HuH-7.5 (cell line): ENCODE measurements at regions not wholly inside any gene's neighbourhood (a gene's known extent, or its start where the extent isn't known, plus 50 kb on each side); places are given as distances from the start of the nearest gene placed in this dataset.

Source experiments
- DNase-seq: peaks from one replicate; pipeline ENCODE4 v3.0.0; 2011; ENCODE audit warnings: low spot score

DNA sequence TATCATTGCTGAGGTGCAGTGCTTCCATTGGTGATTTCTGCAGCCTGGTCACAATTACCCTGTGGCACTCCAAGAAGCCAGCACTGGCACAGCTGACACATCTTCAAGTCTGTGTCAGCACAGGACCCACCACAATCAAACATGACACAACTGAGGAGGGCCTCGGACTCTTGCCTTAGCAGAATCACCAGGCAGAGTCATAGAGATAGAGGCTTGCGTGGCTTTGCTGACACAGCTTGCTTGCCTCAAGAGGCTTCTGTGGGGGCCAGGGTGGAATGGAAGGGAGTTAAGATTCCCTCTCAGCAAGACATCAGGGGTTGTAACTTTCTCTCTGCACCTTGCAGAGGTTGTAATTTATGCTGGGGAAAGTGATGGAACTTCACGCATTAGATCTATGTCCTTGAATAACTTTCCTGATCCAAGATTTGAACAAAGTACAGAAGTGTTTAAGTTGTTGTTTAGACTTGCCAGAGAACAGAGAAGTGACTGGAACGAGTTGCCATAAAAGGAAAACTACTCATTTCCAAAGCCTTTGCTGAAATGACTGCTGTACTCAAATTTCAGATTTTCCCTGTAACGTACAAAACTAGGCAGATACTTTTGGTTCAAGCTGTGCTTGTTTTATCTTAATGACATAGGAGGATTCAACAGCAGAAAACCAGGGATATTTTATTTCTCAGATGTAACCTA, 170.7 kb downstream of the DIPK2A start:
- no peak for DNase-seq

- DNase-seq: no peak
Observed at GRCh38 chr3:144148356-144148755, 176.7 kb downstream of the DIPK2A start.

- no peak for DNase-seq
Observed at GRCh38 chr3:144151983-144152382, 180.4 kb downstream of the DIPK2A start.

- DNase-seq: no peak
Observed at GRCh38 chr3:144160627-144161026, 189.0 kb downstream of the DIPK2A start.

- DNase-seq: peak; percentile 26
Observed at GRCh38 chr3:144162042-144162441, 190.4 kb downstream of the DIPK2A start.

DNA sequence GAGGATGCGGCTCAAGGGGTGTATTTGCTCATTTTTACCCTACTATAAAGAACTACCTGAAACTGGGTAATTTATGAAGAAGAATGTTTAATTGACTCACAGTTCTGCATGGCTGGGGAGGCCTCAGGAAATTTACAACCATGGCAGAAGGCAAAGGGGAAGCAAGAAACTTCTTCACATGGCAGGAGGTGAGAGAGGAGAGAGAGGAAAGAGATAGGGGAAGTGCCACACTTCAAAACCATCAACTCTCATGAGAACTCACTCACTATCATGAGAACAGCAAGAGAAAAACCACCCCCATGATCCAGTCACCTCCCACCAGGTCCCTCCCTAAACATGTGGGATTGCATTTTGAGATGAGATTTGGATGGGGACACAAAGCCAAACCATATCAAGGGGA, 192.7 kb downstream of the DIPK2A start:
- no peak for DNase-seq

DNA sequence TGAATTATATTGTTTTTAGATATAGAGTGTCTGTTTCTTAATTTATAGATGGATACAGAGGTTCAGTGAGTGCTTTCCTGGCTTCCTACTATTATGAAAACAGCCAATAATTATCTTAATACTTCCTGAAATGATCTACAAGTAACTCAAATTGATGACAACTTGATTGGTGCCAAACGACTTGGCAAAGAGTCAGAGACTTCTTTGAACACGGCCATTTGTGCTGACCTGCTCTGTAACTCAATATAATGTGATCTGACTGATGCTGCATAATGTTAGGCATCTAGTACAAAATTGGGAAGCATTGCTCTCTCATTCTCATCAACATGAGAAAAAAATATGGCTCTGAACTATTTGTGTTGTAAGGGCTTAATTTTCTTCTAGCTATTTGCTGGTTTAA, 193.9 kb downstream of the DIPK2A start:
- DNase-seq: no peak

GRCh38 chr3:144167634-144168033, 196.0 kb downstream of the DIPK2A start:
- DNase-seq: no peak

GRCh38 chr3:144173491-144173890, 201.9 kb downstream of the DIPK2A start:
- DNase-seq: no peak

GRCh38 chr3:144175644-144176425, 204.2 kb downstream of the DIPK2A start:
- DNase-seq: no peak

DNA sequence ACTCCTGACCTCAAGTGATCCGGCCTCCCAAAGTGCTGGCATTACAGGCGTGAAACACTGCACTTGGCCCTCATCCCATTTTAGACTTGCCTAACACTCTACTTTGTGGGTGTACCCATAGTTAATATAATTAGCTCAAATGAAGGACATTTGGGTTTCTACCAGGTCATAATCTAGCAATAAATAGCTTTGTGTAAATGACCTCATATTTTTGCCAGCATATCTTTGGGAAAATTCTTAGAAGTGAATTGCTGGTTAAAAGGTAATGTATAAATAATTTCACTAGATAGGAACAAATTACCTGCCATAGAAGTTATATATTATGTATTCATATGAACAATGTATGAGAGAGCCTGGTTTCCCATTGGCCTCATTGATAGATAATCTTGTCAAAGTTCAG, 206.0 kb downstream of the DIPK2A start:
- no peak for DNase-seq

- DNase-seq: no peak
Observed at GRCh38 chr3:144178607-144179006, 207.0 kb downstream of the DIPK2A start.

GRCh38 chr3:144181062-144181461, 209.4 kb downstream of the DIPK2A start:
- DNase-seq: no peak

GRCh38 chr3:144182501-144182900, 210.9 kb downstream of the DIPK2A start:
- no peak for DNase-seq

GRCh38 chr3:144185276-144185675, 213.7 kb downstream of the DIPK2A start:
- DNase-seq: no peak

DNA sequence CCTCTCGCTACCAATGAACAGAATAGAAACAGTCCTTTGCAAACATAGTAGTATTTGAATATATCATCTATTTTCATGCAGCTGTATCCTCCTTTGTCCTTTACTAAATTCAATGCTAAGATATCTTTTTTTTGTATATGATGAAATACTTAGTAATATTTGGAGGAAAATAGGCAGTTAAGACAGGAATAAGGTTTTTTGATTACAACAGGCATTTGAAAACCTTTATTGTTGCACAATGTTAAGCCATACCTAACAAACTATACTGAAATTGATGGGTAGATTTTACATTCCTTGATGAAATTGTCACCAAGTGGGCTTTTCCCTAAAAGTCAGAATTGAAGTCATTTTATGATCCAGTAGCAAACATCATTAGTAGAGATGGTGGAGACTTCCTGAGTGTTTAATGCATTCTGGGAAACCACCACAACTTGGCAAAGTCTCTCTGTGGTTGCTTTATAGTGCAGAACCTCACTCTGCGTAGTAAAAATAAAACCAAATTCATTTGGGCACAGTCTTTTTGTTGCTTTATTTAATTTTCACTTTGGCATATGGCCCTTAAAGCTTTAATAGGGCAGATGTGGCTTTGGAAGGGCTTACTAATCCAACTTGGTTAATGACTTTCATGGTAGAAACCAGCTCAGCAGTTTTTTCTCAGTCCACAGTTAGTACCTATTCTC, 216.0 kb downstream of the DIPK2A start:
- no peak for DNase-seq

DNA sequence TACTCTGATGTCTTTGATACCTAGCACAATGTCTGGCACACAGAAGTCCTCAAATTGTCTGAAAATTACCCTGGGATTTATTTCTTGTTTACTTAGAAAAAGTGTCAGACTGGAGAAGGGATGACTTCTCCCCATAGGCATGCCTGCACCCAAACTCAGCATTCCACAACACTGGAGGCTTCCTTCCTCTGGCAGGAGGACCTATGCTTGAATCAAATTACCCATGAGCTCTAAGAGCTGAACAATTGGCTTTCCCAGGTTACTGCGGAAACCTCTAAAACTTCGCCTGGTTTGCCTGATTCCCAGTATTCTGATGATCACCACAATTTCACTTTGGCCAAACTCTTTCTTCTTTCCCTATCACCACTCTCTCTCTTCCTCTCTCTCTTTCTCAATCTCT, 217.4 kb downstream of the DIPK2A start:
- DNase-seq: no peak

- no peak for DNase-seq
Observed at GRCh38 chr3:144197116-144197515, 225.5 kb downstream of the DIPK2A start.

DNA sequence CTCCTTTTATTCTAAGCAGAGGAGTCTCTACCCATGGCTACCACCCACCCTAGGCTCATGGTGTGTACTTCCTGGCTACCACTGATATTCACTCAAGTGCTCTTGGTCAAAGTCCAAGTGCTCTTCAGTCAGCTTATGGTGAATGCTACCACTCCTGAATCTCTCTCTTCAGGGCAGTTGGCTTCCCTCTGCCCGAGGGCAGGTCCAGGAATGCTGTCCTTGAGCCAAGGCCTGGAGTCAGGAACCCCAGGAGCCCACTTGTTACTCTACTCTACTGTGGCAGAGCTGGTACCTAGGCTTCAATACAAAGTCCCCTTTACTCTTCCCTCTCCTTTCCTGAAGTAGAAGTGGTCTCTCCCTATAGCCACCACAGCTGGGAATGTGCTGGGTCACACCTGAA, 226.0 kb downstream of the DIPK2A start:
- DNase-seq: no peak

- DNase-seq: no peak
Observed at GRCh38 chr3:144200004-144200403, 228.4 kb downstream of the DIPK2A start.

DNA sequence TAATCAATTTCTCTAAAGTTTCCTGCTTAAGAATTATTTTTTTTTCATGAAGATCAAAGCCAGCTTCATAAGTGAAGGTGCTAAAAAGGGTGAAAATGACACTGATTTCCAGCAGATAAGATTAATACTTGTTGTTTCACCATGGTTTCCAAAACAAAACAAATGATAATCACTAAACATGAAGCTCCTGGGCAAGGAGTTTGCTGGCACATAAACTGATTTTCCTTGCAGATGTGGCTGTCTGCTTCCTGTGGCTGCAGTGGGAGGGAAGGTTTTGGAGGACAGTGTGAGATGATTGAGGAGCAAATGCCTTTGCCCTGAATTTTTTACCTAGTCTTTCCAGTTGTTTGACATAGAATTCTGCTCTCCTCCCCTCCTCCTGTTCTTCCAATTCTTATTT, 228.8 kb downstream of the DIPK2A start:
- no peak for DNase-seq

DNA sequence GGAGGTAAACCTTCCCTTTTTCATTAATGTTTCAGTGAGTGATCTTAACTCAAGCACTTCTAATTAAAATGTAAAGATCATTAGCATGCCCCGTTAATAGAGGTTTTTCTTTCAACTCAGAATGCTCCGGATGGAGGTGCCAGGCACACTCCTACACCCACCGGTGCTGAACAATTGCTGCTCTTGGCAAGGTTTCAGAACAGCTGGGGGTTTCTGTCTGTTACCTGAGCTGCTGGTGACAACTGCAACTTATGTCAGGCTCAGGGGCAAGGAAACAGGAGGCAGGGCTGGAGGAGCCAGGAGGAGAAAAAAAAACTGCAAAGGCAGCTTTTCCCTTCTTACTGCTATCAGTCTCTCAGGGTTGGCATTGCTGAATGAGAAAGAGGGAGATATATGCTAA, 250.1 kb downstream of the DIPK2A start:
- DNase-seq: no peak

- no peak for DNase-seq
Observed at GRCh38 chr3:144229330-144229729, 257.7 kb downstream of the DIPK2A start.
